GM12864 (cell line): ENCODE measurements at regions not wholly inside any gene's neighbourhood (a gene's known extent, or its start where the extent isn't known, plus 50 kb on each side); places are given as distances from the start of the nearest gene placed in this dataset.

Source experiments
- DNase-seq: peaks from one replicate; pipeline ENCODE4 v3.0.0-alpha.2; 2011; ENCODE audit warnings: low read depth
- H3K4me3 ChIP-seq: 2 replicates; pipeline ENCODE4 v1.5.1; 2011; ENCODE audit warnings: mild to moderate bottlenecking, low read depth, low read length, control low read depth
- CTCF ChIP-seq: IDR thresholded peaks from 2 replicates; pipeline ENCODE4 v1.5.1; 2011; ENCODE audit warnings: low read depth, mild to moderate bottlenecking, moderate library complexity, low read length, control low read depth, inconsistent platforms; ENCODE audit errors: missing control alignments

DNA sequence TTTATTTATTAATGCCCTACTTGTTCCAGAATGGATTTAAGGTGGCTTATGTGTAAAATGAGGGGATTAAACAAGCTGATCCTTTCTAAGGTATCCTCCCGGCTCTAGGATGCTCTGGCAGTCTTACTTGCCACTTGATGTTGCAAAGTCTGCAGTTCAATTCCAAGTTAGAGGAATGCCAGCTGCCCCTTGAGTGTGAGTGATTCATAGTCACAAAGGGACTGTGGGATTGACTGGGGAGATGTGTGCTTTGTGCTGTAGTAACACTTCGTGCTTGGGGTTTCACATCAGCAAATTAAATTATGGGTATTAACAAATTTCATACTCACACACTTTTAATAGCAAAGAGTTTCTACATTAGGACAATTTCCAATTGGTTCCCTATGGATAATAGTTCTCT, 550.8 kb upstream of the CADM1 start:
- H3K4me3 ChIP-seq = no peak overlapping the region
- no peak for TF ChIP-seq CTCF
- no peak for DNase-seq

DNA sequence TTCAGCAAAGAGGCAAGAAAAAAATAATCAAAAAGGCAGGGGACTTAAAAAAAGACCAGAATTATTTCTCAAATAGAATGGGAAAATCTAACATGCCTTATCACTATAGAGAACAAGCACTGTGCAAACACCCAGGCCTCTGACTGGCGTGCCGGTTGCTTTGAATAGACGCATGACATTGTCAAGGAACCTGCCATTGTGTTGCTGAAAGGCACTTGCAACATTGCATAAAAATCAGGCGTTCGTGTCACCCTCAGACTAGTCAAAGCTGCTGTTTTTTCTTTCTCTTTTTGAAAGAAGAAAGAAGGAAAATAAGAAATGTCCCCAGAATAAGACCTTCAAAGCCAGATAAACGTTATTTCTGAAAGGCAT, 549.3 kb upstream of the CADM1 start:
- no peak for TF ChIP-seq CTCF
- H3K4me3 ChIP-seq = no peak overlapping the region
- no peak for DNase-seq

GRCh38 chr11:116052603-116053547, 548.7 kb upstream of the CADM1 start:
- no peak for DNase-seq
- H3K4me3 ChIP-seq = no peak overlapping the region
- TF ChIP-seq CTCF = no peak

DNA sequence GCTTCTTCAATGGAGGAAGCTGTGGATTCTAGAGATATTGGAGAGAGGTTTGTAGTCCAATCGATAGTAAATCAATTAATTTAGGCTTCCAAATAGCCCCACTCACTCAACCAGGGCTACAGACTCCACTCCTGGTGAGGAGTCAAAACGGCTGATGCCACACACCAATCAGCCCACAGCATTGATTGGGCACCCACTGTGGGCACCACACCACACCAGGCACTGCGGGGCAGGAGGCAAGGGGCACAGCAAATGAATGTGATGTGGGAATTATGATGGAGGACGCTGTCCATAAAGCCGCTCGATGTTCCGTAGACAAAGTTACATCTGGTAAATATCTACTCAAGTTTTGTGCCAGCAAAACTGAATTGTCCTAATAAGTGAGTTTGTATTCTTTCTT, 547.3 kb upstream of the CADM1 start:
- no peak overlapping the region for H3K4me3 ChIP-seq
- no peak for DNase-seq
- TF ChIP-seq CTCF = no peak

DNA sequence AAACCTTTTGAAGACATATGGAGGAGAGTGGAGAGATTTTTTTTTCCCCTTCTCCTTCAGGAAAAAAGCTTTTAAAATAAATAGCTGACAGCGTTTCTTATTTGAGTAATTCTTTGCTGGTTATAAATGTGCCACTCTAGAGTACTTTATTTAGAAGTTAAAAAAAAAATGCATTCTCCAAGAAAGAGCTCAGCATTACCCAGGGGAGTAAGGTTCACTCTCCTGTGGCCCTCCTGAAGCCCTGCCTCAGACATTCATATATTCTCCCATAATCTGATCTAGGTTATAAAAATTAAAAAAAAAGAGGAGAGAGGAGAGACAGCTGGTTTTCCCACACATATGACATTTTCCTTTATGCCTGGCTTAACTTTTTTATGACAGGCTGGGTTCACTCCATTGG, 545.2 kb upstream of the CADM1 start:
- DNase-seq = no peak
- H3K4me3 ChIP-seq = no peak overlapping the region
- no peak for TF ChIP-seq CTCF

GRCh38 chr11:116046127-116046526, 541.9 kb upstream of the CADM1 start:
- TF ChIP-seq CTCF = no peak
- no peak overlapping the region for H3K4me3 ChIP-seq
- DNase-seq = no peak

DNA sequence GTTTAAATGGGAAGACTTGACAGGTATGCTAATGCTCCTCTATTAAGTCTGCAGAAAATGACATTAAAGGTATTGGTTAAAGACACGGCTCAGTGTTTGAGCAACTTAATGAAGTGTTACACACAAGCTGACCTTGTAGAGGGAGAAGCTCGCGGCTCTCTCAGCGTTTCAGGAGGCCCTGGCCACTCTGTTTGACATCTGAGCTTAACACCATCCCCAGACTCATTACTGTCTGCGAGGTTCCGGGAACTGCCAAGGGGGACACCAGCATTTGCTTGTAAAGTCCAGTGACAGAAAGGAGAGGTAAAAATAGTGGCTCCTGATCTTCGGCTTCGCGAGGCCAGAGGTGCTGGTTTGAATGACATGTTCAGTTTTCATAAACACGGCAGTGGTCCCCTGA, 540.7 kb upstream of the CADM1 start:
- no peak for DNase-seq
- H3K4me3 ChIP-seq = no peak overlapping the region
- no peak for TF ChIP-seq CTCF
